CD4-positive, alpha-beta T cell treated with Interleukin-2 at 100 ng/mL for 4 hours (primary cell): ENCODE measurements at regions not wholly inside any gene's neighbourhood (a gene's known extent, or its start where the extent isn't known, plus 50 kb on each side); places are given as distances from the start of the nearest gene placed in this dataset.

ENCODE experiments used
- DNase-seq: peaks from one replicate; pipeline ENCODE4 v3.0.0-alpha.2; 2020; ENCODE audit warnings: low spot score

DNA sequence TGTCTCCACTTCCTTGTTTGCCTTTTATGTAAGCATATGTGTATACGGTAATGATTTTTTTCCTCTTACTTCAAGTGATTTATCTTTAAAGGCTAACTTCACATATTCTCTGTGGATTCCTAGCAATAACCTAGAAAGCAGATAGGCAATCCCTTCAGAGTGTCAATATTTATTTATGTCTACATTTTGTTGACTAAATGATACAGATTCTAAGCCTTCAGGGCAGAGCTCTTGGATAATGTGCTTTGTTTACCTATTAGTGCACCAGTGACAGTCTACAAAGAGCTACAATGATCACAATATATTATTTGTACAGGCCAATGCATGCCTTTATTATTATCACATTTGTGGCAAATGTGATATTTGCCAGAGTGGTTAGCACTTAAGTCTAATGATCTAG is 406.2 kb downstream of the EFNB2 start:
- DNase-seq = no peak

DNA sequence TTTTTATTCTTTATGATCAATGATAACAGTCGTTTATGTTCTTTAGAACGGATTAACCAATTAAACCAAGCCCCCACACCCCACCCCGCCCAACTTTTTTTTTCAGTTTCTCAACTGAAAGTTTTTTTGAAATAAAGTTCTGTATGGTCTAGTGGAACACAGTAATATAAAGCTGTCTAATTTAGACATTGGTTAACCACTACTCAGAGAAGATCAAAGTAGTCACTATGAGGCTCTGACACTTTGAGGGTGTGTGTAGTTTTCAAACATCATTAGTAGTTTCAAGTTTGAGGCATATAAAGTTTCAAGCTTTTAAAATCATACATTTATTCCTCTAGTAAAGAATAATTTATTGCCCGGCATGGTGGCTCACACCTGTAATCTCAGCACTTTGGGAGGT is 413.2 kb downstream of the EFNB2 start:
- DNase-seq = no peak

DNA sequence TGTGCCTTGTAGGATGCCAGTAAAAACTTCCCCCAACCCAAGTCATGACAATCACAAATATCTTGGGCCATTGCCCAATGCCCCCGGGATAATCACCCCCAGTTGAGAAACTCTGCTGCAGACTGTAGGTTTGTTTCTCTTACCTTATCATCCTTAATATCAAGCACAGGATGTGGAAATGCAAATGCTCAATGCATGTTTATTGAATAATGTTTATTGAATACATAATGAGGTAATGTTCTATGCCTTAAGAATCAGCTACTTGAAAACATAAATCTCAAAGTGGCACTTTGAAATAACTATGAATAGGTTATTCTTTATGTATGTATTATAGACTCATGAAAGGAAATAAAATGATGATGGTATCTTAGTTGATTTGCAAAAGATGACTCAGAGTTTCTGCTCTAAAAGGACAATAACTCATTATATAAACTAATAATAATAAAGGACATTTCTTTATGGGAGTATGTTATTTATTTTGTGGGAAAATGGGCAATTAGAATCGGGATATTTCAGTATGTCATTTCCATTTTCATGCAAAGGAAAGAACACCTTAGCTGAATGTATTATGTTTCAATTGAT is 414.2 kb downstream of the EFNB2 start:
- DNase-seq = no peak

DNA sequence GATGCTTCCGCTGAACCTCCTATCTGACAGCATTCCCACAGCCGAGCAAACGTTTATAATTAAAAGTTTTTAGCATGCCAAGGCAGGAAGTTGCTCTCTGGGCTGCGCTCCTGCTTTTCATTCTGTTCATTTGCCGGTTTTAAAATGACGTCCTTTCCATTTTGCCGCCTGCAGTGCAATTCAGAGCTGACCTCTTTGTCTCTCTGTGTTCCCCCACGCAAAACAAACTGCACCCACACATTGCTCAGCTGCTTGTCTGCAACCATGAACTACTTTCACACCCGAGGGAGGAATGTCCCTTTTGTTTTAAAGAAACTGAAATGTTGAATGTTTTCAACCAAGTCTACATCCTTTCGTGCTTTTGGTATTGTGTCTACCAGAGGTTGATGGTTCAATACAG is 416.5 kb downstream of the EFNB2 start:
- DNase-seq = no peak

DNA sequence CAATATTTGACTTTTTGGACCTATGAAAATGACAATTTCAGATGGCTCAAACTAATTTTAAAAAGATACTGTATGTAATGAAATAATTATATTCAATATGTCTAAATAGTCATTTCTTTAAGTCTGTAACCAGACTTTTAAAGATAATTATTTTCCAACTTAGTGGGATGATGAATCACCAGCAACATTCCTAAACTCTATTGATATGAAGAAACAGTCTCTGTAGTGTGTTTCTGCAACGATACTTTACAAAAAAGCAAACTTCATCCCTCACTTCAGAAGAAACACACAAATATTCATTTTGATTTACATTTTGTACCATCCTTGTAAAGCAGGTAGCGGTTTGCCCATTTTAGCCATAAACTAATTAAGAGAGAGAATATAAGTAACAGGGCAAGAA is 417.4 kb downstream of the EFNB2 start:
- no peak for DNase-seq

DNA sequence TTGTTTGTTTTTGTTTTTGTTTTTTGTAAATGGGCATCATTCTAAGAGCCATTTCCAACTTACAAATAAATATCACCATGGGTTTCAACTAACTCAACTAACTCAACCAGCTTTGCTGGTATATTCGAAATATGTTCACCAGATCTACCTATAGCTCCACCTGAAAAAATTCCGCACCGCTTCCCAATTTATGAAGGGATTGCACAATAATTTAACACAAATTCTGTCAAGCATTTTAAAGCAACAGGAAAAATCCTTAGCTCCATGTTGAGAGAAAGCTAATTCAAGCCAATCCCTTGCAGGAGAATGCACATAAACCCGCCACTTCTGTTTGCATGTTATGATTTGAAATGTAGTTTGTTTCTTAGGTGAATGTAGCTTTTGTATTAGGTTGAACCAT is 417.8 kb downstream of the EFNB2 start:
- no peak for DNase-seq

DNA sequence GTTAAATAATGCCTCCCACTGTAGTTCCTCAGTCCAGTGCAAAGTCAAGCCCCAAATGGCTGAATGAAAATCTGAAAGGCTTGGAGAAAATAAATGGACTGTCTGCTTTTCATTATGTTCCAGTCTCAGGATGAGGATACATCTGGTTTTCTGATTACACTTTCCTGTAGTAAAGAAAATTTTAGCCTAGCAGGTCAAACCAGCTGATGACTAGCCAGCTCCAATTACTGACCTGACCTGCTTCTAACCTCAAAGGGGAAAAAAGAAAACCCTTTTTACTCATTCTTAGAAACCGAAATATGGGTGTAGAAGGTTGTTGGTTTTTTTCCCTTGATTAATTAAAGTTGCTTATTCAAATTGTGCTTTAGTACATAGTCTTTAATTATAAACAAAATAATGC is 418.4 kb downstream of the EFNB2 start:
- DNase-seq = no peak

DNA sequence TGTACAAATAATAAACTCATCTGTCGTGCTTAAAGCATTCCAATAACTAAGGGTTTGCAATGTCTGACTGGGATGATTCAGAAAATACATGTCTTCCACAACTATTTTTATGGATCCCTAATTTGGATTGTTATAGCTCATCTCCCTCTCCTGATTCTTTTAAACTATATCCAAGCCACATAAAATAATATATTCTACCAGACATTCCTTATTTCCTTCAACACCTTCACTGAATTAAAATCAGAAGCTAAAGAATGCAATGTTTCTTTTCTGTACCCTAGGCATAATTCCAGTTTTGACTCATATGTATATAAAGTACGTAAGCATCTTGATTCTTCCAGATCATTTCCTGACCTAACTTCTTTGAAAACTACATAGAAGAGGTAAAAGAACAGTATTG is 420.4 kb downstream of the EFNB2 start:
- DNase-seq = no peak

DNA sequence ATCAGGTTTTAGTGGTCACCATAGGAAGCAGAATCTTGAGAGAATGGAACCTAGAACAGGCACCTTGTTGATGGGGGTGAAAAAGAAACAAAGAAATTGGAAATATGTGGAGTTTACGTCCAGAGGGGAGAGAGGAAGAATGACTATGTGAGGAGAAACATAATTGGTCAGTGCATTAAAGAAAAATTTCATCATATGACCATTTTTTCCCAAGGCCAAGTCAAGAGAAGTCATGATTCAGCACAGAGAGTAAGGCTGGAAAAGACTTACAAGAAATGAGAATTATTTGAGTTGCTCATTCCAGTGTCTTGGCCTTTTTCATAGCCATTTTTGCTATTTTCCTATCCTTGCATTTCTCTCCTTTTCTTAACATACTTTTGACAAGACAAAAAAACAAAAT is 421.7 kb downstream of the EFNB2 start:
- DNase-seq = no peak

DNA sequence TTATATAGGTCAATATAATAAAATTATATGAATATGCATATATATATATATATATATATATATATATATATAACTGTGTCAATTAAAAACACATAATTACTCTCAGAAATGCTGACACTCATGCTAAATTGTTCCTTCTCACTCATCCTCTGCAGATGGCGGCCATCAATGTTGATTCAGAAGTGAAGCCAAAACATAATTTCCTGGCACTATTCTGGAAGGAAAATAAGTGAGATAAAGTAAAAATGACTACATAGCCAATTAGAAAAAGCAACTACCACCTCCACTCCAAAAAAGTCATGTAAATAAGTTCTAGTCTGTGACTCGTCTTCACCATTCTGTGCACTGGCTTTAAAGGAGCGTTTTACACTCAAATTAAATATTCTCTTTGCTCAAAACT is 423.3 kb downstream of the EFNB2 start:
- DNase-seq = no peak

DNA sequence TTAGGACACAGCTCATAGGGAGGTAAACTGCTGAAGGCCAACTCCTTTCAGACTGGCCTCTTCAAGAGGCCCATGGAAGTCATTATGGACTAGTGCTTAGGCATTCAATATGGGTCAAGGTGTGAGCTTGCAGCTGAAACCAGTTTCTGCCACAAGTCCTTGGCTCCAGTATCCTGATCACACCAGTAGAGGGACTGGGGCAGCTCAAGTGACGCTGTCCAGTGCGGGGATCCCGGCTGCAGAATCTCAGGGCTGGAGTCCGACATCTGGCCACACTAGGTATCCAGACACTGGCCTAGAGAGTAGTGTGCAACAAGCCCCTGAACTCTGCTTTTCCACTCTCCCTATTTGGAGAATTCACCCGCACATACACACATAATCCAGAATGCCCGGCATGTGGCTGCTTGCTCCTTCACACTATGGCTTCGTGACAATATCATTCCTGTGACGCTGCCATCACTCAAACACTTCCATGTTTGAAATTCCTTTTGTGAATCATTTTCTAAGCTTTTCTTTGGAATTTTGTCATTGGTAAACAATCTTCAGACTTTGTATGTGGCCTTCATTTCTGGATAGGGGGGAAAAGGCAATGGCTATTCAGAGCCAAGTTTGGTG is 425.1 kb downstream of the EFNB2 start:
- DNase-seq = no peak

DNA sequence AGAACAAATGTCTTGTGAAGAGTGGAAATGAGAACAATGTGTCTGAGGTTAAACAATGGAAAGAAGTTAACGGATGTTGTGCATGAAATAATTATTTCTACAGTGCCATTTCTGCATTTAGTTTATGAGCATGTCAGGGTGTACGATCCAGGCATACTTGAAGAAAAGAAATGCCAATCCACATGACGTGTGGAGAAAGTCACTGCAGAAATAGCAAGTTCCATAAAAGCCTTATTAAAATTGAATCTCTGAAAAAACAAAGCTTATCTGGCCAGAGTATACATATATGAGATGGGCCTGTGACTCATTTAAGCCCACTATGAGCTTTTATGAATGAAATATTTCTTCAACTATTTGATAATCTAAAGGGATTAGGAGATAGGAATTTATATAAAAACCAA is 426.1 kb downstream of the EFNB2 start:
- no peak for DNase-seq

DNA sequence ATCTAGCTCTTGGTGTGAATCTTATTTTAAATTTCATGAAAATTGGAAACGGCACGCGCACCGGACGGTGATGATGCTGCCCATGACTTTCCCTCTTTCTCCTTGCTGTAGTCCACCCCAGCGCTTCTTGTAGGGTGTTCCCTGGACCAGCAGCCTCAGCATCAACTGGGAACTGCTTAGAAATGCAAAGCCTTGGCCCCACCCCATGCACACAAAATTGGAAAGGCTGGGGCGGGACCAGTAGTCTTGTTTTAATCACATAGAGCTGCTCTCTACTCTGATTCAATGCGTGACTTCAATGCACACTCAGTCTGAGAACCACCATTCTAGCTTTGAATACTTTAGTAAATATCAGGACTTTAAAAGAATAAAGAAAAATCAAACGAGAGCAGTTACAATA is 427.1 kb downstream of the EFNB2 start:
- no peak for DNase-seq

DNA sequence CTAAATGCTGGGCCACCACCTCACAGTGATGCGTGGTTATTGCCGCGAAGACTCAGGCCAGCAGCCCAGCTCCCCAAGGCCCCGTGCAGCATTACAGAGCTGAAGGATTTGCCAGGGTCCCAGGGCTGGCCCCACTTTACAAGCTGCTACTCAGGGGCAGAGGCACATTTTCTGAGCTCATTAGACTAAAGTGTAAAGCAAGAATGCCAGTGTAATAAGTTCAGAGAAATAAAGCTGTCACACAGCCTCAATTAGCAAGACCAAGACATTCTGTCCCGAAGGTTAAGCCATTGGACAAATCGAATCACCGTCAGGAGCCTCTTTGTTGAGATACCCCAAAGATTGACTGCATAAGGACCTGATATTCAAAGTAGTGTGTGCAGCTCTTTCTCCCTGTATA is 428.4 kb downstream of the EFNB2 start:
- no peak for DNase-seq

DNA sequence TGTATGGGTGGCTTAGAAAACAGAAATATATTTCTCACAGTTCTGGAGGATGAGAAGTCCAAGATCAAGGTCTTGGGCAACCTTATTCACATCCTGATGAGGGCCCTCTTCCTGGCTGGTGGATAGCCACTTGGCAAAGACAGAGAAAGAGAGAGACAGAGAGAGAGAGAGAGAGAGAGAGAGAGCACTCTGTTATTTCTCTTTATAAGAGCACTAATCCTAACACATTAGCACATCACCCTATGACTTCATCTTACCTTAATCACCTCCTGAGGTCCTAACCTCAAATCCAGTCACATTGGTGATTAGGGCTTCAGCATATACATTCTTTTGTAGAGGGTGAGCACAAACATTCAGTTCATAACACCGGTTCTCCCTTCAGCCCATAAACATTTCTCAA is 430.3 kb downstream of the EFNB2 start:
- no peak for DNase-seq

DNA sequence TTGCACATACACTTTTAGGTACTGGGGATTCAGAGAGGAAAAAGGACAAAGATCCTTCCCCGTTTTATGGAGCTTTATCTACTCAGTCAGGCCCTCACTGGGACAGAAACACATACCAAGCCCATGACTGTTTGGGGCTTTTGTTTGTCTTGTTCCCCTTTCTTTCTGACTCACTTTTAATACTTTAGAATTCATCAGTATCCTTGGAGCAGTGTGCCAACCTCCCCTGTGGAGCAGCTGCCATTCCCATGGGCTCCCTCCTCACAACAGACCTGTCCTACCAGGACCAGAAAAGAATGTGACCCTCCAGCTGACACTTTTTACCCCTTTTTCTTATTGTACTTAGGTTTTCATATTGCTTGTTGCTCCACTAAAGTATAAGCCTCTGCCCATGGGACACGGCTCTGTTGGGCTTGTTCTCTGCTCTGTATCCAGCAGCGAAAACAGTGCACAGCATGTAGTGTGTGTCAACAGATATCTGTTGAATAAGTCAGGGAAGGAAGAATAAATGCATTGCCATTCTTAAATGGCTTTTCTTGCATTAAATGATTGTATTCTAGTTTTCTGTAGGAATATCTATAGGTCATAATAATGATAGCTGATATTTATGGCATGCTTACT is 431.1 kb downstream of the EFNB2 start:
- DNase-seq = no peak

DNA sequence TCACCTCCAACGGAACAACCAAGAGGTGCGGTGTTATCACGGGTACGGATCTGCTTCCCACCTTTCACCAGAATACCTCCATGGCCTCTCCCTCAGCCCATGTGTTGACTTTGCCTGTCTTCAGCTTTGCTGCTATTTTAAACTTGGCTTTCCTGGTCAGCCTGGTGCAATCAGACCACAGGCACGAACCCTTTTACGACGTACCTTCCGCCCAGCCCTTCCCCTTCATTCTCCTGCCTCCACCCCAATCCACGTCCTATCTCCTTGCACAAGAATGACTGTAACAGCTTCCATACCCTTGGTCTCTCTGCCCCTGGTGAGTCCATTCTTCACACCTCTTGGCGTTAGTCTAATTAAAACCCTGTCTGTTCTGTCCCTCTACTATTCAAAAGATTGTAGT is 431.7 kb downstream of the EFNB2 start:
- no peak for DNase-seq

DNA sequence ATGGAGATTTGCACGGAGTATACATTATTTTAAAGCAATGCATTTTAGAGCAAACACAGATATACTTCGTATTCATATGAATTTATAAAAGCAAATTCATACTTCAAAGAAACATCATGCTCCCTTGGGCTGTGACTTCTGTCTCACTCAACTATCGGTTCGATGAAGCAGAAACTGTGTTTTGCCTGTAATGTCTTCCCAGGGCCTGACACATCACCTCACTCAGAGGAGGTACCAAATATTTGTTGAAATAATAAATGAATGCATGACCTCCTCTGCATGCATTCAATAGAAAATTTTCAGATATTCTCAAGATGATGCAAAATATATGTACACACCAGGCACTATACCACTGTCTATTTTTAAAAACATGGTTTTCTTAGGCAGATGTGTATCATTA is 432.7 kb downstream of the EFNB2 start:
- DNase-seq = no peak

DNA sequence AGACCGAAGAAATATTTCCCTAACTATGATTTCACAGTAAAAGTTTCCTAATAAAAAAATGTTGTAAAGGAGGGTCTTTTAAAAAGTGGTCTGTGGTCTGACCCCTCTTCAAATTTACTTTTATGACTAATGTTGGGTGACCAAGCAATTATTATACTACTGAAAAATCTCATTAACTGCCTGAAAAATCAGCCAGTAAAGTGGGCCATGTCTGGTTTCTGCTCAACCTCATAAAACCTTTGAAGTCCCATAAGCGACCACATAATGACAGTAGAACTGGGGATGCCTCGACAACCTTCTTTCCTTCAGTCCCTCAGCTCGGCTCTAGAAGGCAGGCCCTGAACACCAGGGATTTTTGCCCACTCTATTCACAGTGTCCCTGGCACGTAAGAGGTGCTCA is 434.3 kb downstream of the EFNB2 start:
- no peak for DNase-seq

DNA sequence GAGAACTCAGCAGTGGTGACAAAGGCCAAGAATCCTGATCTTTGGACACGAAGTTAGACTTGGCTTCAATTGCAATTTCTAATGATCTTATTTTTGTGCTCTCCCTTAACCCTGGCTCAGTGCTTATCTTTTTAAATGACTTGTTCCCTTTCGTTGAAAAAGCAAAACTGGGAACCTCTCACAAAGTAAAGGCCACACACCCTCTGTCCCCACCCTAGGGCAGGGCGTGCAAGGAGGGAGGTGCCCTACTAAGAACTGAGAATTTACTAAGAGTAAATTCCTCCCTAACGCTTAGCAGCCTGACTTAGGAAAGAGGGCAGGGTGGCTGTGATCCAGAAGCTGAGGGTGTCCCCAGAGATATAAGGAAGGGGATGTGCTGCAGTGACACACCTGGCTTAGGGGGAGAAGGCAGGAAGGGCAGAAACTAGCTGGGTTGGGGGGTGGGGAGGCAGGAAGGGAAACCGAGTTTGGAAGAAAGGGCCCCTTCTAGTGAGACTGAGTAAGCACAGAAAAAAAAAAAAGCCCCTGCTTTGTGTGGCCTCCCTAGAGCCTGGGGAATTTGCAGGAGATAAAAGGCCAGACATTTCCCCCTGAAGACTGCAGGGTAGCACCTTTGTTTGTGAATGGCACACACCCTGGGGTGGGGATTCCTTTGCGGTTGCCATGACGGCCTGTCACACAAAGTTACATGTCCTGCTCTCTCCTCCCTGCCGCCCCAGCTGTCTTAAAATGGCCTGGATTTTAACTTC is 435.1 kb downstream of the EFNB2 start:
- DNase-seq = no peak

DNA sequence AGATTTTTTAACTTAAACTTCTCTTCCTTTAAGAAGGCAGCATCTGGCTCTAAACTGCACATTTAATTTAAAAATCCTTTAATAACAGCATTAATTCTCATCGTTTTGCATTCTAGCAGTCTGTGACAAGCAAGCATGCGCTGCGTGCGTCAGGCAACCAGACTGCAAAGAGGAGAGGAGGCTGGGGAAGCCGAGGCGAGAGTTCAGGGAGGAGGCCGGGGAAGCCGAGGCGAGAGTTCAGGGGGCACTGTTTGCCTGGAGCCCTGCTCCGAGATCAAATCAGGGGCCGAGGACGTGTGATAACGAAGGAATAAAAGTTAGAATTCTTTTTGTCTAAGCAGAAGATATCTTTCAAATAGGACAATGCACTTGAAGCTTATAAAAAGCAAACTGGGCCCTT is 435.7 kb downstream of the EFNB2 start:
- DNase-seq = no peak

DNA sequence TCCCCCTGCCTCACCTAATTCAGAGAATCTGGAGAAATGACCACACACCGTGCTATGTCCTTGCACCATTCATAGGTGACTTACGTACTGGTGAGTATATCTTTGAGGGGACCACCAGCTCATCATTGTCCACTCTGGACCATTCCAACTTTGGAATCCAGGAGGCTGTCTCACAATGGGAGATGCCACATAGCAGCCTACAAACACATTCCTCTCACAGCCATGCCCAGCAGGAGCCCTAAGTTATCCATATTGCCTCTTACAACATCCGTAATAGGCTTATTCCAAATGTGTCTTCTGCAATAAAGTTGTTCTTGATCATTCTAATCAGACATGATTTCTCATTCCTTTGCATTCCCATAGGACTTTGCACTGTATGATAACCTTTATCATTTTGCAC is 436.7 kb downstream of the EFNB2 start:
- DNase-seq = no peak

DNA sequence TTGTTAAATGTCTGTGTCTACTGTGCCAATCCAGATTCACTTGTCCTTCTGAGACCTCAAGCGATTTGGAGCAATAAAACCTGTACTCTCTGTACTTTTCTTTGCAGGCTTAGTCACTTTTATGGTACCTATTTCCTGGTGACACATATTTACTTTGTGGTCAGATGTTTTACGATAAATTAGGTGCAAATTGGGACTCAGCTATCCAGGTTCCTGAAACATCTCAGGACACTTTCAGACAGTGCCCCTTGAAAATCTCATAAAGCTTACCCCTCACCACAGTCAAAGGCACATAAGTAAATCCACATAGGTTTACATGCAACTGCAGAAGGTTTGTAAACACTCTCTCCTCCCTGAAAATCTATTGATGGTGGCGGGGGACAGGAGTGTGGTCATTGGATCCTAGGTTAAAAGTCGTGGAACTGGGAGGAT is 438.8 kb downstream of the EFNB2 start:
- DNase-seq = no peak
